GM19025 (cell line): ENCODE measurements at regions not wholly inside any gene's neighbourhood (a gene's known extent, or its start where the extent isn't known, plus 50 kb on each side); places are given as distances from the start of the nearest gene placed in this dataset.
"Not testable (repeated sequence)": the region's sequence is repeated elsewhere in the genome, so short reads cannot be mapped to it uniquely, and the experiment has no call there.

Source experiments
- ATAC-seq: cut with Tn5 transposase; IDR thresholded peaks from one replicate; pipeline ENCODE4 v1.9.1; 2021; ENCODE audit warnings: mild to moderate bottlenecking, low read depth, moderate library complexity; ENCODE audit not compliant: unreplicated experiment

DNA sequence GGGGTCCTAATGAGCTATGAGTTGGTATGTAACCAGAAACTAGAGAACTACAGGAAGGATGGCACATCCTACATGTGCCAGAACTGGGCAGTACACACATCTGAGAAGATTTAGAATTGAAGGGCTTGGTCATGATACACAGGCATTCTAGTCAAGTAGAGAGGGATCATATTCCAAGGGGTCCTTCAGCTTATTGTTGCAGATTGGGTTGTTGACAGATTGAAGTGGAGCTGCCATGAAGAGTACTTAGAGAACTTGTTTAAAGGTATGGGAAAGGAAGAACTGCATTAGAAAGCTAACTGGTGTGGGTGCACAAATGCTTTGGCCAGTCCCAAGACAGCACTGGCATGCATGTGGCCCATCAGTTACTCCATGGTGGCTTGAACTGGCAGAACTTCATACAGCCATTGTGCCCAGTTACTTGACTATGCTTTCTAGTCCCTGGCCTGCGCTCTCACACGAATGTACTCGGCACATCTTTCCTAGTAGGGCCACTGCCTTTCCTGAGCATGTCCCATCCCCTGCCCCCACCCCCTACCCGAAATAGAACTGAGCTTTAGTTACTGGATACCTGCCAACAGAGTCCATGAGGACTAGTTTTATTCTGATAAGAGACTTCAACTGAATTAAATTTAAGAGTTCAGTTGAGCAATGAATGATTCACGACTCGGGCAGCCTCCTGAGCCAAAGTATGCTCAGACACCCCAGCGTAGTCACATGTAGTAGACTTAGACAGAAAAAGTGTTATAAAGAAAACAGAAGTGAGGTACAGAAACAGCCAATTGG is 64.0 kb downstream of the CCNG2 start:
- no peak for ATAC-seq

DNA sequence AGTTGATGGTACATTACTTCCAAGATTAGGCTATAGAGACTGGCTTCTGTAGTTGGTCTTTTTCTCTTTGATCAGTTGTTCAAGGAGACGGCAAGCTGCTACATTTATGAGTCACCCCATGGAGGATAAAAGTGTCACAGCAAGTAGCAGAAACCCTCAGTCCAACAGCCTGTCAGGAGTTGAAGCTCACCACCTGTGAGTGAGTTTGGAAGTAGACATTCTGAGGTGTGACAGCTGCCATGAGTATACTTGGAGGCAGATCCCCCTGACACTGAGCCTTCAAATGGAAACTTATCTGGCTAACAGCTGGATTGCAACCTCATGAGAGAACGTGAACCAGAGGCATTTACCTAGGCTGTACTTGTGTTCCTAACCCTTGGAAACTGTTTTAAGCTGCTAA is 68.0 kb downstream of the CCNG2 start:
- no peak for ATAC-seq

DNA sequence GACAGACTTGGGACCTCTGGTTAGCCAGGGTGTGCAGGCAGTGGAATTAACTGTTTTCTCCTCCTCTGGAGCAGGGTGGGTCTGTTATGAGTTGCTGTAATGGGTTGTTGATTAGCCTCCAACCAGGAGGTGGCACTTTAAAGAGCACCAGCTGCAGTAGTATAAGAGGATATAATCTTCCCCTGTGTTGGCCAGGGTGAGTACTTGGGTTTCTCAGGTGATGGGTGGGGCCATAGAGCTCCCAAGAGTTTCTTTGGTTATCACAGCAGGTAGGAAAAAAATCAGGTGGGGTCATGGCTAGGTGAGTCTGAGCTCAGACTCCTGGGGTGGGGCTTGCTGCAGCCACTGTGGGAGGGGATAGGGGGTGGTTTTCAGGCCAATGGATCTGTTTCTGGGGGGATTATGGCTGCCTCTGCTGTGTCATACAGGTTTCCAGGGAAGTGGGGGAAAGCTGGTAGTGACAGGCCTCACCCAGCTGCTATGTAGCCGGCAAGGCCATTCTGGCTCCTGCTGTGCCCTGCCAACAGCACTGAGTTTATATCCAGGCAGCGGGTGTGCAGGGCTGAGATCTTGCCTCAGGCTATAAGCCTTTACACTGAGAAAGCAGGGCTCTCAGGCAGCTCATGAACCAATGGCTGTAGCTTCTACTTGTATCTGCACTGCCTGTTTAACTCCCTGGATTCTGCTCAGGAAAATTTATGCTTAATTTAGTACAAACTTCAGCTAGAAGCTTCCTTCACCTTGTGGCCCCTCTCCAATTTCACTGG is 70.1 kb downstream of the CCNG2 start:
- ATAC-seq = no peak

DNA sequence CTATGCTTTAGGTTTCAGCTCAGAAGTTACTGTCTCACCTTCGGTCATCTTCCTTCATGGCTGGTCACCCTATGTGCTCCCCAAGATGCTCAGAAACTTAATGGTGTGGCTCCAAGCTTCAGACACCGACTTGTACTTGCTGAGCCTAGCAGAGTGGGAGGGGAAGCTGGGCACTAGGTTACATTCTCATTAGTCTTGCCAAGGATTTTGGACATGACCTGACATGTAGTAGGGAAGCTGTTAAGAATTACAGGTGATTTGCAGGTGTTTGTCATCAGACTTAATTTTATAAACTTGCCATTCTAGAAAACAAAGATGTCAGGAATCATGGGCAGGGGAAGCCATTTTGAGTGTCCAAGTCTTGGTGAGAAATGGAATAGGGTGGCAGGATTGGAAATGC is 72.4 kb downstream of the CCNG2 start:
- ATAC-seq = no peak

DNA sequence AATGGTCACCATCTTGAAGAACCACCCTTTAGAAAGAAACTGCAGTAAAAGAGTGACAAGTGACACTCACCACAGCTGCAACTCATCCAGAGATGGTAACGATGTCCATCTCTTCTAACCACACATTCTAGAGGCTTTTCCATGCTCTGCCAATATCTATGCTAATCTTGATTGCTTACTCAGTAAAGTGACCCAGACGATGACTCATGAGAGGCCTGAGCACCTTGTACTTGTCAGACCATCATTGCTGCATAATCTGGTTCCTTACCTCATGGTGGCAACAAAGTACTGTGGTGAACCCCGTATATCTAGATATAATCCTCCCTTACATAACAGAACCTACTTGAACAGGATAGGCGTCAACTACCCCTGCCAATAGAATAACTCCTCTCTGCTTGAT is 75.6 kb downstream of the CCNG2 start:
- ATAC-seq = no peak

DNA sequence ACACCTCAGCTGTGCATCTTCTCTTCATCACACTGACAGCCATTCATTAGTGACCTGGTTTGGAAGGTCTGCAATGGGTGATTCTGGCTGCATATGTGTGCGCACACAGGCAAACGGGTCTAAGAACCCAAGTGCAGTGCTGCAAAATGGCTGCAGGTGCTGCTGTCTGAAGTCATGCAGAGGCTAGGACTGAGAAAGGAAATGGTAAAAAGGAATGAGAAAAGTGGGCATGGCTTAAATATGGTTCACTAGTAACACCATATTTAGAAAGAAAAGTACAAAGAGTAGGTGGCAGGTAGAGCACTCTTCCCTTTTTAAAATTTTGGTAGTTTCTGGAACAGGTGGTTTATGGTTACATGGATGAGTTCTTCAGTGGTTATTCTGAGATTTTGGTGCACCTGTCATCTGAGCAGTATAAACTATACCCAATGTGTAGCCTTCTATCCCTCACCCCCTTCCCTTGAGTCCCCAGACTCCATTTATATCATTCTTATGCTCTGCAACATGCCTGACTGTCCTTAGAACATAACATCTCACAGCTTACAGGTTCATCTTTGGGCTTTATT is 78.4 kb downstream of the CCNG2 start:
- no peak for ATAC-seq

DNA sequence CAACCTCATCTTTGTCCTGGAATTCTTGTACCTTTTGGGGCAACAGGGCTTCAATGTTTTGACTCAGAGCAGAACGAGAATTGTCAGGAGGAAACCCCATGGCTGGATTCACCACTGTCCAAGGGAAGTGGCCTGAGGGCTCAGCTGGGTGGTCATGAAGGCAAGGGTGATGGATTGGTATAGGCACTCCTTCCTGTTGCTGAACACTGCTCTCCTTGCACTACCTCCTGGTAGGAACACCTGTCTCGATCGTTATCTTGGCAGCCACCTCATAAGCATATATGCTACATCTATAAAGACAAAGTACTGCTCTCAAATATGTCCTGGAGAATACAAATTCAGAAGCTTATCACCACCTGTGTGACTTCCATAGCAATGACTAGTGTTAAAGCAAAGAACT is 79.8 kb downstream of the CCNG2 start:
- ATAC-seq = no peak

DNA sequence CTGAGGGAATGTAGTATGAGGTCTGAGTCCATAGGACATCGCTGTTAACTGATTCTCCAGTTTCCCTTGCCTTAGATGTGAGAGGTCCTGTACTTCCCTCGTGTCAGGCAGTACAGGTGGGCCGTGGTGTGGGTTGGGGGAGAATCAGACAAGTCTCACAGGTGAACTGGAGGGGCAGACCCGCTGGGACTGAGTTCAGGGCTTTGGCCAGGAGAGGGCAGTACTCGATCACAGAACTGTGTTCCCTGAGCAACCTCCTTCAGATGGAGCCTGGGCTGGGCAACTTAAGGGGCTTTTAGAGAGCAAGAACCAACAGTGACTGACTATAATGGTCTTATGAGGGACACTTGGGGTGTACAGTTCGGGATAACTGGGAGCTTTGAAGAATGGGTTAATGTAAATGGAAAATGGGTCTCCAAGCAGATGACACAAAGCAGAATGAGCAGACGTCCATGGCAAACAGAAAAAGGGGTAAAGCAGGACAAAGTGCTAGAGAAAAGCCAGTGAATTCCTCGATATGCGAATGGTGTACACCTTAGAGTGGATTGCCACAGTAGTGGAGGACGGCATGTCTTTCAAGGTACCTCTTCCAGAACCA is 83.6 kb downstream of the CCNG2 start:
- peak; percentile 79 for ATAC-seq

DNA sequence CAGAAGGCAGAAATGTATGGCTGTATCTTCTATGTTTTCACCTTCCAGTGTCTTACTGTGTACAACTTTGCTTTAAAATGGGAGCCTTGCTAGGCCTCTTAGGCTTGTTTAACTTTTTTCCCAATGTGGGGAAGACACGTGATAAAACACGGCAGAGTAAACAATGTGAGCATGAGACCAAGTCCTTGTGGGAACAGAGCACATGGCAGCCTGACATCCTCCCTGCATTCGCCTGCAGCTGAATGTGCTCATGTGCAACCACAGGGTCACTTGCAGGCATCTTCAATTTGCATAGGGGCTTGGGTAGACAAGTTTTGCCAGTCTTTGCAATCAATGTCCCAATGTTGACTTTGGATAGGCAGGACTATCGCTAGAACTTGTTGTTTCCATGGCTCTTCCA is 91.8 kb downstream of the CCNG2 start:
- no peak for ATAC-seq

DNA sequence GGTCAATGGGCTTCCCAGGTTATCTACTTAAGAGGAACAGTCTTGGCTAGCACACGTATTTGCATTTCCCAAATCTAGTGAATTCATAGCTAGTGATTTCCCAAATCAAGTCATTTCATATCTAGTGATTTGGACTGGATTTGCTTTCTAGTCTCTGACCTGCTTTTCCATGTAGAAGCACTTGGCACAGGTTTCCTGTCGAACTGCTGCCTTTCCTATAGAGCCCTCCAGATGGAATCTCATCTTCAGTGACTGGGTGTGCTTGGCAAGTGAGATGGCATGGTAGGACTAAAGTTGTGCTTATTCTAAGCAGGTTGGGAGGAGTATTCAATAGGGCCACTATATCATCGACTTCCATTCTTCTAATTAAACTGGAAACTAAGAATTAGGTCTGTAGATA is 94.7 kb downstream of the CCNG2 start:
- ATAC-seq = no peak

DNA sequence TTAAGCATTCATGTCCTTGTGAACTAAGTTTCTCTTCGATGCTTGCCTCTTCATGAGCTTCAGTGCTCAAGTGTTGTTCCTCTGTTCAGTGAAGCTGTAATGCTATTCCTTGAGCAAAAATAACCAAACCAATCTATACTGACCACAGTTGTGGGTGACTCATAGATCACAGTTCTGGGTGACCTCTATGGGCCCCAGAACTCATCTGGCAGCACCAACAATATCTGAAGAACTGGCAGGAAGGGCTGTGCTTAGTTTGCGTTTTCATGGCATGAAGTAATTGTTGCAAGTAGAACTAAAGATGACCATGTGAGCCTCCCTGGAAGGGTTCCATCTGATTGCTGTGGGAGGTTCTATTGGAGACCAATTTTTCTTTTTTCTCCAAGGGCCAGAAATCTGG is 106.2 kb downstream of the CCNG2 start:
- ATAC-seq = no peak

DNA sequence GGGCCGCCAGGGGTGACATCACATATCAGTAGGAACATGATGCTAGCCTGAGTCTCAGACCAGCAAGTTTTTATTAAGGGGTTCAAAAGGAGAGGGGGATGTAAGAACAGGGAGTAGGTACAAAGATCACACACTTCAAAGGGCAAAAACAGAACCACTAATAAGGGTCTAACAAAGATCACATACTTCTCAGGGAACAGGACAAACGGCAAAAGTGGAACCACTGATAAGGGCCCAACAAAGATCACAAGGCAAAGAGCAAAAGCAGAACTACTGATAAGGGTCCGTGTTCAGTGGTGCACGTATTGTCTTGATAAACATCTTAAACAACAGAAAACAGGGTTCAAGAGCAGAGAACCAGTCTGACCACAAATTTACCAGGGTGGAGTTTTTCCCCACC is 107.0 kb downstream of the CCNG2 start:
- not testable (repeated sequence) for ATAC-seq

DNA sequence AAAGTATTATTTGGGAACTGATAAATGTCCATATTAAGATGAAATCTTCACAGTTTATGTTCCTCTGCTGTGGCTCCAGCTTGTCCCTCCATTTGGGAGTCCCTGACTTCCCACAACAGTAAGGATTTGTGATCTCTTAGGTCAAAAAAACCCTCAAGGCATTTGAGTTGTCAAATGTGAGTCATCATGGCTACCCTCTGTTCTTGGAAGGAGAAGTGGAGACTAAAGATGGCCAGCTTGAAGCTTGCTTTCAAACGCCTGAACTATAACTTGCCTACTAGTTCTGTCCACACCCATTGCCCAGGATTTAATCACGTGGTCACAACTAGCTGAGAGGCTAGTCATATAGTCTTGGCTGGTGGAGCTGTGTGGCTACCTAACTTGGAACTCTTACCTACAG is 107.8 kb downstream of the CCNG2 start:
- no peak for ATAC-seq

DNA sequence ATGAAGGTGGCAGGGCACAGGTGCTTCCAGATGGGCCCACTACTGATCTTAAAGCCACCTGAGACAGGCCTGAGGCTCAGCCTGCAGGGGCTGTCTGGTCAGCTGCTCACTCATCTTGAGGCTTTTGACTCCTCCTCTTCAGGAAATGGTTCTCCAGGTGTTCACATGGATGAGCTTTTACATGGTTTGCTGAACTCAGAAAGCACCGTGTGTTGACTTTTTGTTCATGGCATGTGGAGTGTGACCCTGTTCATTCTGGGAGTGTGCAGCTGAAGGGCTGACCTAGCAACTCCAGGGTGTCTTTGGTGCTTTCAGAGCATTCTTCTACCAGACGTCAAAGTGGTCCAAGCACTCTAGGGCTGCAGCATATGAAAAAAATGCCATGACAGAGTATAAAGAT is 111.1 kb downstream of the CCNG2 start:
- ATAC-seq = no peak

DNA sequence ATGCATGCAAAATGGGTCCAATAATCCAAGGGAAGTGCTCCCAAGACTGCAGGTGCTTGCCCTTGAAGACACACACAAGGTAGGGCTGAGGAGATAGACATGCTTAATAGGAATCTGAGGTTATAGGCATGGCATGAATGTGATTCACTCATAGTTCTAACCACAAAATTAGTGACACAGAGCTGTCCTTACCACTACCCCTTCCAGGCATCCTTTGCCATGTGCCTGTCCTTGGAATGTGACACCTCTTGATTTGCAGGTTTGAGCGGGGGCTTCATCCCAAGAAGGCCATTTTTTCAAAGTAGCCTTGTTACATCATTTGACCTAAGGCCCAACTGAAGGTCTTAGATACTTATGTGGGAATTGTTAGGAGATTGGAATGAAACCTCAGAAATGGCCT is 112.5 kb downstream of the CCNG2 start:
- ATAC-seq = no peak

DNA sequence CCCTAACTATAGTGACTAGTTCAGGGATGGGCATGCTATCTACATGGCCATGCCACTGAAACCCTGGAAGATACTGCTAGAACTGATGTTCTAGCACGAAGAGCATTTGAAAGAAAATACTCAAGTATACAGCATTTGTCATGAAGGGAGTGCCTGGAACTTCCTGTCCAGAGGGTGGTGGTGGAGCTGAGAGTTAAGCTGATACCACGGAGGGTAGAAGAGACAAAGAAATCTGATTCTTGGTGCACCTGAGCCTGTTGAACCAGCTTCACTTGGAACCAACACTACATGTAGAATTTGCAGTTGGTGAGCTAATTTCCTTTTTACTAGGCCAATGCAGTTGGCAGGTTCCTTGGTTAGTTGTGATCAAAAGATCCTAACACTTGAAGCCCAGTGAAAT is 116.4 kb downstream of the CCNG2 start:
- no peak for ATAC-seq

DNA sequence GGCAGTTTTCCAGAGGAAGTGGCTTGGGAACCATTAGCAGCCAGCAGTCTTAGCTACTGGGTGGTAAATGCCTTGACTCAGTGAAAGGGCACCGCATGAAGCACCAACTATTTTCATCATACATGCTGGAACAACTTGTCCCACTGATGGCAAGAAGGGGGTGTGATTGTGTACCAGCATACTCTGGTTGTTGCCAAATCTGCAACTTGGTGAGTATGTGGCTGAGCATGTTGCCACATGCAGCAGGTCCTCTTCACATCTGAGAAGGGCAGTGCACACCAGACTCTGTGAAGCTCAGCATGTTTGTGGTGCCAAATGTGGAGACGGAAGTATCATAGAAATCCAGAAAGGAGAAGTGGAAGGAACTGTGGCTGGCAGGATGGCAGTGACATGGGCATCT is 122.1 kb downstream of the CCNG2 start:
- ATAC-seq = not testable (repeated sequence)

DNA sequence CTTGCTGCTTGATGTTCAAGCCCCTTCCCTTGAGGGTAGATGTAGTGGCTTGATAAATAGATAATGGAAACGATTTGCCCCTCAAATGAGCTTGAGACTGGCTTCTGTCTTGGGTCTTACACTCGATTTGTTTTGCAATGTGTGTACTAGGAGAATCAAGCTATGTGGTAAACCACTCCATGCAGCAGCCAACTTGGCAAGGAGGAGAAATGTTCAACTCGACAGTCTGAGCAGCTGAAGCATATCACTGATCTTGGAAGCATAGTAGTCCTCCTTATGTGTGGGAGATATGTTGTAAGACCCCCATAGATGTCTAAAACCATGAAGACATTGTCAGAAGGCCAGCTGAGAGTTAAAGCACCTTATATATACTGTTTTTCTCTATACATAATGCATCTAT is 125.3 kb downstream of the CCNG2 start:
- no peak for ATAC-seq

DNA sequence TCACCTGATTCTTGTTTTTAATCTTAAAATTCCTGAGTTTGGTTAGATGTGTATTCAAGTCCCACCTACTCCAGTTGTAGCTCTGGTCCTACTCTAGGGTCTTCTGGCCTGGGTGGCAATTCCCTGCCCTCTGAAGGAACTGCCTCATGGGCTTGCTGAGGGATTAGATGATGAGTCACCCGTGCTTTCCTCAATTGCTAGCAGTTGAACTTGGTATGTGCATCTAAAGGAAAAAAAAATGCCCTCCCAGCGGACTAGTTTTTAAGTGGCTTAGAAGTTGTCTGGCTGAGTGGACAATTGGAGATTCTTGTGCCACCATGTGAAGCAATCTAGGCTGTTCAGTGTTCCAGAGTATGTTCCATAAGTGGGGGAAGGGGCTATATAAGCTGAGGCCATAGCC is 127.0 kb downstream of the CCNG2 start:
- no peak for ATAC-seq

DNA sequence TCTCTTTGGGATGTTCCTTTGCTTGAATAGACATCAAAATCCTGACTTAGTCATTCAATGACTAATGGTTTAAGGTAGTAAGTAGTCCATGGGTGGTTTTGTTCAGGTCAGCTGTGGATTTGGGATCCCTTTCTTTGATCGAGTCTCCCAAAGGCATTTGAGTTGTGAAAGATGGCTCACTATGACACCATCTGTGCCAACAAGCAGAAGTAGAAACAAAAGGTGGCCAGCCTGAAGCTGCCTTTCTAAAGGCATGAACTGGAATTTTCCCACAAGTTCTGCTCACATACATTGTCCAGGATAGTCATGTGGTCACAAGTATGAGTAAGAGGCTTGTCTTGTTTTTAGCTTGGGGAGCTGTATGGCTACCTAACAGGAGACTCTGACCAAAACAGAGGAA is 129.9 kb downstream of the CCNG2 start:
- no peak for ATAC-seq

DNA sequence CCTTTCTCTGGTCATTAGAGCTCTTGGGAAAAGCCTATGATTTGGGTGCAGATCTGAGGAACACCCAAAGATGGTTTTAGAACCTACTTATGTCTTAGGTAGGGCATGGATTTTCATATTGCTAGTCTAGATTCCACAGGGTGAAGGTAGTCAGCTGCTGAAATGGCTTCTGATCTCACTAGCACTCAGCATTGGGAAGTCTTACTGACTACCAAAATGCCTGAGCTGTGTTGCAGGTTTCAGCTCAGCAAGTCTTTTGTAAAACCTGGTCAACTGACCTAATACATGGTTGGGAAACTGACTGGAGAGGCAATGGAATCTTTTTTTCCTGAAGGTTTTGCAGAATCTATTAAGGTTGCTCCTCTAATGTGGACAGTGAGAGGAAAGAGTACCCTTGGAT is 136.4 kb downstream of the CCNG2 start:
- no peak for ATAC-seq
